GM23248 (cell line): ENCODE measurements at regions not wholly inside any gene's neighbourhood (a gene's known extent, or its start where the extent isn't known, plus 50 kb on each side); places are given as distances from the start of the nearest gene placed in this dataset.

Source experiments
- EZH2 ChIP-seq: fragments of 200-600 bp; sonication (generic); IDR thresholded peaks from 2 replicates; pipeline ENCODE4 v1.6.1; 2018; ENCODE audit warnings: antibody characterized with exemption, mild to moderate bottlenecking; ENCODE audit not compliant: insufficient read depth, poor library complexity, severe bottlenecking
- EZH2phosphoT487 ChIP-seq: fragments of 200-600 bp; sonication (generic); IDR thresholded peaks from 2 replicates; pipeline ENCODE4 v1.6.1; 2018; ENCODE audit warnings: antibody characterized with exemption, moderate library complexity, mild to moderate bottlenecking, low read depth; ENCODE audit not compliant: insufficient read depth

DNA sequence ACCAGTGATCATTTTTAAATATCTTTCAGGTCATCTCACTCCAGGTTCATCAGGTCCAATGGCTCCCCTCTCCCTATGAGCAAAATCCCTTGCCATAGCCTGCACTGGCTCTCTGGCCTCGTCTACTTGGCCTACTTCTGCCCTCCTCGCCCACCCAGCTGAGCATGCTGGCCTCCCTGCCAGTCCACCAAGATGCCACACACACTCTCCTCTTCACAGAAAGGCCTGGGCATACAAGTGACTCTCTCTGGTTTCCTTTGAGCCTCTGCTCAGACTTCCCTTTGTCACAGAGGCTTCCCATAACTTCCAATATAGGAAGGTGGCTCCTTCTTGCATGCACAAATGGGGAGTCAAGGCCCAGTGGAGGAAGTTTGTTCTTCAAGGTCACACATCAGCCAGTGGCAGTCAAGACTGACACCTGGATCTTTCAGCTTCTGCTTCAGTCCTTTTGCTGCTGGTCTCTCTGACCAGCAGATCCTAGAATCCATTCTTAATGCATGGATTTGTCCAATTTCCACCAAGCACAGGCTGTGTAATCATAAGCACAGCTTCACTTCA lies 223.2 kb upstream of the HES1 start:
- TF ChIP-seq EZH2phosphoT487 (no peak), EZH2 (no peak)
